ENCODE measurements at regions not wholly inside any gene's neighbourhood (a gene's known extent, or its start where the extent isn't known, plus 50 kb on each side); places are given as distances from the start of the nearest gene placed in this dataset.

DNA sequence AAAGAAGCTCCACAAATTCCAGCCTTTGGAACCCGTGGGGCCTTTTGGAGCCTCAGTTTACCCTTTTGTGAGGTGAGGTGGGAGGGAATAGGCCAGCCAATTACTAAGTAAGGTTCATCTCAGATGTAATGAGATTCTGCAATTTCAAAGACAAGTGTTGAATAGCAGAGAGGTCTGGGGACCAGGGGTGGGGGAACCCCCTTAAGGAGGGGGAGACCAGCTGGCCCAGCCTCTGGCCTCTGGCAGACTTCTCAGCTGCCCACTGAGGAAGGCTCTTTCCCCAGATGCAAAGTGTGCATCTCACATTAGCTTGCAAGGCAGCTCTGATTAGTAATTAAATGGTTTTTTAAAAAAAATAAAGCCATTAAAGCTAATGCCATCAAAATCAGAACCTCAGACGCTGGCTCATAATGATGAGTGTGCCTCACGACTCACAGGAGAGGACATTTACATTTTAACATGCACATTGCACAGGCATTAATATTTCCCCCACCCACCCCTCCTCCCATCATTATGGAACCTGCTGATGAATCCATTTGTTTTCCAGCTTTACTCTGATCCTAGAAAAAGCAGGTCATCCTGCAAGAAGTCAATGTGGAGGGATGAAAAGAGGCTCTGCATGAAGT lies 176.7 kb upstream of the TLE3 start:
- no peaks in the 10 kb centered on the region for H3K4me1 ChIP-seq
- no peak overlapping the region for H3K27ac ChIP-seq
- no peak for TF ChIP-seq CTCF (IDR thresholded peaks at IDR 0.05)
- H3K27me3 ChIP-seq (ENCODE audit: control insufficient read depth, insufficient read depth, low read length), result no peaks in the 10 kb centered on the region
- no peak overlapping the region for H3K4me3 ChIP-seq (ENCODE audit: low read depth, low read length)
- no peaks in the 10 kb centered on the region for H3K36me3 ChIP-seq (ENCODE audit: control insufficient read depth, insufficient read depth, low read length)
- H3K9ac ChIP-seq, result no peak overlapping the region
- no peak overlapping the region for H3K4me2 ChIP-seq (ENCODE audit: low read length)
- no peaks in the 10 kb centered on the region for H3K9me3 ChIP-seq (ENCODE audit: control insufficient read depth, low read length)
- no peak overlapping the region for H2AFZ ChIP-seq
- H3K79me2 ChIP-seq, result no peaks in the 10 kb centered on the region

GRCh38 chr15:70273808-70274207 lies 176.1 kb upstream of the TLE3 start:
- TF ChIP-seq CTCF (IDR thresholded peaks at IDR 0.05), result no peak
- Histone ChIP-seq H3K79me2 (no peaks in the 10 kb centered on the region), H3K27ac (no peak overlapping the region), H3K9ac (no peak overlapping the region), H3K4me3 (ENCODE audit: low read depth, low read length) (no peak overlapping the region), H3K4me2 (ENCODE audit: low read length) (no peak overlapping the region), H2AFZ (no peak overlapping the region), H3K27me3 (ENCODE audit: control insufficient read depth, insufficient read depth, low read length) (no peaks in the 10 kb centered on the region), H3K9me3 (ENCODE audit: control insufficient read depth, low read length) (no peaks in the 10 kb centered on the region), H3K36me3 (ENCODE audit: control insufficient read depth, insufficient read depth, low read length) (no peaks in the 10 kb centered on the region), H3K4me1 (no peaks in the 10 kb centered on the region)

- Histone ChIP-seq H3K27me3 (ENCODE audit: control insufficient read depth, insufficient read depth, low read length) (no peaks in the 10 kb centered on the region), H3K4me3 (ENCODE audit: low read depth, low read length) (no peak overlapping the region), H2AFZ (no peak overlapping the region), H3K27ac (no peak overlapping the region), H3K9me3 (ENCODE audit: control insufficient read depth, low read length) (no peaks in the 10 kb centered on the region), H3K79me2 (no peaks in the 10 kb centered on the region), H3K9ac (no peak overlapping the region), H3K4me1 (no peaks in the 10 kb centered on the region), H3K4me2 (ENCODE audit: low read length) (no peak overlapping the region), H3K36me3 (ENCODE audit: control insufficient read depth, insufficient read depth, low read length) (no peaks in the 10 kb centered on the region)
- TF ChIP-seq CTCF (IDR thresholded peaks at IDR 0.05), result no peak
These were observed 175.0 kb upstream of the TLE3 start for GRCh38 chr15:70272565-70273355.

- Histone ChIP-seq H2AFZ (no peak overlapping the region), H3K4me1 (no peaks in the 10 kb centered on the region), H3K9ac (no peak overlapping the region), H3K36me3 (ENCODE audit: control insufficient read depth, insufficient read depth, low read length) (no peaks in the 10 kb centered on the region), H3K4me2 (ENCODE audit: low read length) (no peak overlapping the region), H3K27me3 (ENCODE audit: control insufficient read depth, insufficient read depth, low read length) (no peaks in the 10 kb centered on the region), H3K4me3 (ENCODE audit: low read depth, low read length) (no peak overlapping the region), H3K79me2 (no peaks in the 10 kb centered on the region), H3K27ac (no peak overlapping the region), H3K9me3 (ENCODE audit: control insufficient read depth, low read length) (no peaks in the 10 kb centered on the region)
- no peak for TF ChIP-seq CTCF (IDR thresholded peaks at IDR 0.05)
These were observed 173.8 kb upstream of the TLE3 start for GRCh38 chr15:70271422-70272088.

Measured in parathyroid adenoma (tissue), 2 donors.